HG02852 (cell line): ENCODE measurements at regions not wholly inside any gene's neighbourhood (a gene's known extent, or its start where the extent isn't known, plus 50 kb on each side); places are given as distances from the start of the nearest gene placed in this dataset.

Experiments used
- ATAC-seq: cut with Tn5 transposase; IDR thresholded peaks from one replicate; pipeline ENCODE4 v1.9.1; 2021; ENCODE audit warnings: mild to moderate bottlenecking, moderate library complexity; ENCODE audit not compliant: unreplicated experiment

DNA sequence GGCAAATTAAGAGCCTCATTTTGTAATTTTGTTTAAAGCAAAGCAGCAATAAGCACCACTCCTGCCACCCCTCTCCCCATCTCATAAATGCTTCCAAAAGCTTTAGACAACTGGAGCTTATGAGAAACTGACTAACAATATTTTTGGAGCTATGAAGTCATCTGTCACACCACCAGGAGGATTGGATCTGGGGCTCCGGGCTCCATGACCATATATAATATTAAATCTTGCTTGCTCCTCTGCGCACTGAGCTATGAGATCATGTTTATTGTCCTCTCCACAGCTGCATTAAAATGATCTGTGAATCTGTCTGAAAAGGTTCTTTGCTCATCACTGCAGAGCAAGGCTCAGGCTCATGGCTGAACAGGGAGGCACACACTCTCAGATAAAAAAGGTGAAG lies 323.7 kb downstream of the ZNF621 start:
- no peak for ATAC-seq

DNA sequence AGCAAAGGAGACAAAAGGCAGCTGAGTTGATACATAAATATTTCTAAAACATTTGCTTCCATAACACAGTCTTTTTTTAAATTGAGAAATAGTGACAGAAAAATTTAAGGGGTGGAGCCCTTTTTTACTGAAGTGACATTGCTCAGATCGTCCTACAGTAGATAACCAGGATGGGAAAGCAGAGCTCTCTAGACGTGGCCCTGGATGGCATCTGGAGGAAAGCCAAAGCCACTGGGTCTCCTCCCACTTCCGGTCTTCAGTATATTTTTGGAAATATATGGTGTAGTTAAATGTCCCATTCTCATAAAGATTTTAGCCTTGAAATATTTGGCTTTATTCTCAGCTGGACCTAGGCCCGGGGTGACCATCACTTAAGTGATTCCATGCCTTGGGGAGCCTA lies 326.1 kb downstream of the ZNF621 start:
- ATAC-seq = no peak

GRCh38 chr3:40851836-40852235 lies 327.1 kb downstream of the ZNF621 start:
- ATAC-seq = no peak

- ATAC-seq = no peak
Observed at GRCh38 chr3:40852712-40853111, 328.0 kb downstream of the ZNF621 start.

GRCh38 chr3:40853474-40853873 lies 328.7 kb downstream of the ZNF621 start:
- ATAC-seq = no peak

DNA sequence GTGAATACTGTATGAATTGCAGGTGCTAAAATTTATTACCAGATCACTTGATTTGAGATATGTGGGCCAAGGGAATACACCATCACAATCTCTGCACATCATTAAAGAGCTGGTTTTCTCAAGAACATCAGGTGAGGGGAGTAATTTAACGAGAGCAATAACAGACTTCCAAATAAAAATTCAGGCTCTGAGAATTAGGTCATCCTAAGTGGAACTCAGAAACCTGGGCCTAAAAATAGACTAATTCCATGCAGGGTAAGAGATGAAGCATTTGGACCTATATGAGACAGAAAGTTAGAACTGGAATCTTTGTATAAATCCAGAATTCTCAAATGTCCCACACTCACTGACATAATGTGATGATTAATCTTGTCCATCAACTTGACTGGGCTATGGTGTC lies 331.1 kb downstream of the ZNF621 start:
- ATAC-seq = no peak

DNA sequence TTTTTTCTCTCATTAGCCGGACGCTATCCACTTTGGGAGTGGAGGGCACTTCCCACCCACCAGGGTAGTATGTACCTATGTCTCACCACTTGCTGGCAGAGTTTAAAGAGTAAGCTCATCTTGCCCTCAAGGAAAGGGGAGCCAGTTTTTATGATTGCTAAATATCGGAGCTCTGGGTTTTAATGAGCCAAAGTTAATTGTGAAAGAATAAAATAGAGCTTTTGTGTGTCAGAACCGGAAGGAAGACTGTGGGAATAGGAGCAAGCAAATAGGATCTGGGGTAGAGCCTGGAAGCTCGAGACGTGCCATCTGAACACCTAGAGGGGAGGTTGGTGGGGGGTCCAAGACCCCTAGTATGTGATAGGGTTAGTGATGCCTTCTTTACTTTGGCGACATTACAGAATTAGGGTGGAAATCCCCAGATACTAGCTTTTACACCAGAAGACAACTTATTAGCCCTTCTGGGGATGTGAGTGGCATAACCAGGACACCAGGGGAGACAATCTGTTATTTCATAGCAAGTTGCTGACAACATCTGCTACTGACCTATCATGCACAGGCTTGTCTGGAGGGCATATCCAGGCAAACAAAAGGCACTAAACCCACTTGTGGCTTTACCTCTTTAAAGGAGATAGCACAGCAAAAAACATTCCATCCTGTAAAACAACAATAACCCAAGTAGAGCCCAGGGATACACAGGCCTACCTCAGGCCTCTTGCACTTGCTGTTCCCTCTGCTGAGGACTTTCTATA lies 333.8 kb downstream of the ZNF621 start:
- no peak for ATAC-seq

DNA sequence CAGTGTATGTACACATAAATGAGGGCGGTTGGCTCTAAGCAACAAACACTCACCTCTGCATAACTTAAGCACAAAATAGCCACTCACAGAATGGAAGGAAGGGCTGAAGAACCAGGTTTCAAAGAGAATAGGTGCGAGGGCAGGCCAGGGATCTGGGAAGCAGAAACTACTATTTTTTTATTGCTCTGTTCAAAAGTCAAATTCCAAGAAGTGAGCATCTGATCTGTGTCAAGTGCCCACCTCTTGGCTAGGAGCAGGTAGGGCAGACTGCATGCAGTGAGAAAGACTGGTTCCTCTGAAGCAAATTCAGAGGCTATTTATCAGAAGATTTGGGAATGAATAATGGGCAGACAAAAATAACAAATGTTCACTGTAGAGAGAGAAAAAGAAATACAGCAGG lies 336.4 kb upstream of the CTNNB1 start:
- ATAC-seq = no peak

DNA sequence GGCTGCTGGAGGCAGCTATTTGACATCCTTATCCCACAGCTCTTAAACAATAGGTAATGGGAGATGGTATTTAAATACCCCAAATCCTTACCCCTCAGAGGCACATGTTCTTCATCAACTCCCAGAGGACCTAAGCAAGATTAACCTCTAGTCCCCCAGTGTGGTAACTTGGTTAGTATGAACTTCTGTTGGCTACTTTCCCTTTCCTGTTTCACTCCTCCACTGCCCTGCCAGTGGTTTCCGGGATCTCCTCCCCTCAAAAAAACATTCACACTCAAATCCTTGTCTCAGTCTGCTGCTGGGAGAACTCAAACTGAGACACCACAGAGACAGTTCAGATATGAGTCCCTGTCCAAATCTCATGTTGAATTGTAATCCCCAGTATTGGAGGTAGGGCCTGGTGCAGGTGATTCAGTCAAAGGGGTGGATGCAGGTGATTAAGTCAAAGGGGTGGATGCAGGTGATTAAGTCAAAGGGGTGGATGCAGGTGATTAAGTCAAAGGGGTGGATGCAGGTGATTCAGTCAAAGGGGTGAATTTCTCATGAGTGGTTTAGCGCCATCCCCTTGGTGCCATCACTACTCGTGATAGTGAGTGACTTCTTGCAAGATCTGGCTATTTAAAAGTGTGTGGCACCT lies 335.0 kb upstream of the CTNNB1 start:
- ATAC-seq = no peak

DNA sequence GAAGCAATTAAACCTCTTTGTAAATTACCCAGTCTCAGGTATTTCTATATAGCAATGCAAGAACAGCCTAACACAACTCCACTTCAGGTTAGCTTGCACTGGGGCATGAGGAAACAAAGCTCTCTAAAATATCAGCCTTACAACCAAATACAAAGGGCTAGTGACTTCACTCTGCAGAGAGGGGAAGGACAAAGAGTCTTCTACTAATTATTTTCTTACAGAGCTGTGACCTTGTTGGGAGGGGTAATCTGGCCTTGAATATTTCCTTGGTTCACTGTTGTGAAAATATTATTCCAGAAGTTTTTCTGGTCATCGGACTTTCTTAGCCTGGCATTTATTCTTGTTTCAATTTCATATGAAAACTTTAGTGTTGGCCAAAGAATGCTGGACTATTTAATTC lies 334.4 kb upstream of the CTNNB1 start:
- no peak for ATAC-seq

DNA sequence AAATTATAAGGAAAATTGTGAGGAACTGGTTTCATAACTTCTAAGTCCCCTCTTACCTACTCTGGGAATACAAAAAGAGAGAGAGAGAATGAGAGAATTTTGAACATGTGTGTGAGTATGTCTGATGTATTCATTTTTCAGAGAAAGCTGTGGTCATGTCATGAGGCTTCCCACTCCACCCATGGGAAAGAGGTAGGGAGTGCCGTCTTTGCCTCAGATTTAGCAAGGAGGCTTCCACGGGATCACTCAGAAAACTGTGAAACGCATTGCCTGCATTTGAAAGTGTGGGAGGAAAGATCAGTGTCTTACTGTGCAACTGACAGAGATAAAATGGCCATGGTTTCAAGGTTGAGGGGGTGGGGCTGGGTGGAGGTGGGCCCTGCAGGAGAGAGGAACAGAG lies 331.5 kb upstream of the CTNNB1 start:
- no peak for ATAC-seq

- no peak for ATAC-seq
Observed at GRCh38 chr3:40869013-40869412, 330.3 kb upstream of the CTNNB1 start.

DNA sequence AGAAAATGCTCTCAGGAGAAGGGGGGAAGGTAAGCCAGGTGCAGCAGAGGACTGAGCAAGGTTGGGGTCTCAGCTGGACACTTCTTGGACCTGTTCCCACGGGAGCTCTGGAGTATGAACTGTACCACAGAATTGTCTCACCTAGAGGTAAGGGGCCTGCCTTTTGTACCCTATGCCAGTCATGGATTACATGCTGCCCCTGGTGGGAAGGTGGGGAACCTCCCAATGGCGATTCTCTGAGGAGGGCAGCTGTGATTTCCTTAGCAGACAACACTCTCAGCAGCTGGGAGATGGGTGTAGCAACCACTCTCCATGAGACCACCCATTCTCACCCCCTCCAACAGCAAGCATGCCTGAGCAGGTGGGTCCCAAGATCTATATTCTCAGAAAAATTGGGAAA lies 329.4 kb upstream of the CTNNB1 start:
- no peak for ATAC-seq

DNA sequence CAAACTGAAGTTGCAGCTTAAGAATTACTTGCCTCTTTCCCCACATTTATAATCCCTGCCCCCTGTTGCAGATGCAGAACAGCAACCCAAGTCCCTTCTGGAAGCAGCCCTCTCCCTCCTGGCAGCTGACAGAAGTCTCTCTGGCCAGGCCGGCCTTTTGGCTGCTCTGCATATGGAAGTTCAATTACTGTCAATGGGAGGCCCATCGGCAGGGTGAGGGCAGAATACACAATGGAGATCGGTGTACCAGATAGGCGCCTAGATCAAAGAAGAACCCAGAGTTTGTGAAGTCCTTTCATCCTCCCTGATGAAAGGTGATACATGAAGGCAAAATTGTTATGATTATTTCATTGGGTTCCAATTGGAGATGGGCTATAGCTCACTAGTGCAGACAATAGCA lies 327.9 kb upstream of the CTNNB1 start:
- ATAC-seq = no peak

DNA sequence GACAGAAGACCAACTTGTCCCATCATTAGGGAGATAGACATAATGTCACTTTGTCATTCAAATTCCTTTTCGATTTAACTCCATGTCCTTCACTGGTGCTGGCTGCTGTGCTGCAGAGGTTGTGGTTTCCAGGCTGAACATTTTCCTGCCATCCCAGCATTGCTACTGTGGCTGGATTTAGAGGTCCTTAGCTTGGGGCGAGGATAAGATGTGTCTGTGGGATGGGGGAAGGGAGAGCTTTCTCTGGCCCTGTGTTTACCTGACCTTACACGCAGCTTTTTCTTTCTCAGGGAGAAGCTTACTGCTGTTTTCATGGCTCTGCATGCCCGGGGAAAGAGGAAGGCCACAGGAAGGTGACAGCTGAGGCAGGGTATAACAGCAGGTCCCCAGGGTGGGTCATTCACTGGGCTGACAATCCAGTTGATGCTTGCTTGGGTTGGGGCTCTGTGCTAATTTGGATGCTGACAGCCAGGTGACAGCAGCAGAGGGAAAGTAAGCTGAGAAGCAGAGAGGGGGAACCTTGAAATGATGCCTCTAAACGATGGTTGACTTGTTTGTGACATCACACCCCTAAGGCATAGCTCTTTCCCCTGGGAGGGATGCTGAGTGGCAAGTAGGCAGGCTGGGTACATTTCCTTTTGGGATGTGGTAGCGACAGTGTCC lies 326.9 kb upstream of the CTNNB1 start:
- no peak for ATAC-seq

DNA sequence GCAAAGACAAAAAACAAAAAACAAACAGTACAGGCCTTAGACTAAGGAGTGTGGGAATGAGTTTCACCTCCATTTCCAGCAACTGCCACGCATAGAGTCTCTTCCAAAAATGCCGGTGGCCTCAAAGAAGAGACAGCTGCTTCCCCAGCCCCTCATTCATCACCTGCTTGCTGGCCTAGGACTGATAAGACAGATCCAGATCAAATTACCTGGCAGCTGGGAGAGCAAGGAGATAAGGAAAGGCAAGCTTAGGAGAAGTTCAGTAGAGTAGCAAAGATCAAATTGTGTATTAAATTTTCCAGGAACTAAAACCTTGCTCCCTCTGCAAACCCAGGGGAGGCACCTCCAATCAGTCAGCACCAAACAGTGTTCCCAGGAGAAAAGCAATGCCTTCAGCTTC lies 325.8 kb upstream of the CTNNB1 start:
- ATAC-seq = no peak

- ATAC-seq = no peak
Observed at GRCh38 chr3:40873934-40874699, 325.2 kb upstream of the CTNNB1 start.

- ATAC-seq = no peak
Observed at GRCh38 chr3:40875581-40875980, 323.7 kb upstream of the CTNNB1 start.

DNA sequence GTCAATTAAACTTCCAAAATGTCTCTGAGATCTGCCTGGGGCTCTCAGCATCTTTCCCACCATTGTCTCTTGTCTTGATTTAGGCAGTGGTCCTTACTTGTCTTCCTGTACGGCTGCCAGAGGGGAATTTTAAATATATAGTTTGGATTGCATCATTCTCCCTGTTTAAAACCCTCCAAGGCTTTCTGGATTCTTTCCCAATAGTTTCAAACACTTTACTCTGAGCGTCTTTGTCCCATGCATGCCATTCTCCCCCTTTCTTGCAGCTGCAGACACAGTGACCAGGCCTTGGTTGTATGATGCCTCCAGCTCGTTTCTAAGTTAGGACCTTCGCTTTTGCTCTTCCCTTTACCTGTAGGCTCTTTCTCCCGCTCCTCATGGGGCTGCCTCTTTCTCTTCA lies 323.3 kb upstream of the CTNNB1 start:
- no peak for ATAC-seq

- ATAC-seq = no peak
Observed at GRCh38 chr3:40876496-40876895, 322.8 kb upstream of the CTNNB1 start.

GRCh38 chr3:40877631-40878463 lies 321.5 kb upstream of the CTNNB1 start:
- ATAC-seq = no peak
